ENCODE measurements at regions not wholly inside any gene's neighbourhood (a gene's known extent, or its start where the extent isn't known, plus 50 kb on each side); places are given as distances from the start of the nearest gene placed in this dataset.

GRCh38 chr16:74141015-74141414 lies 155.6 kb upstream of the PSMD7 start:
- CTCF ChIA-PET, result no interaction called here
- POLR2A ChIA-PET, result no interaction called here
- DNase-seq (ENCODE audit: extremely low spot score), result no peak
- TF ChIP-seq FOXK2 (IDR thresholded peaks at IDR 0.05) (no peak), PKNOX1 (IDR thresholded peaks at IDR 0.05) (no peak), ELF4 (IDR thresholded peaks at IDR 0.05) (no peak), CTBP1 (IDR thresholded peaks at IDR 0.05; ENCODE audit: borderline replicate concordance) (no peak), BHLHE40 (IDR thresholded peaks at IDR 0.05; ENCODE audit: borderline replicate concordance) (no peak), ARNT (IDR thresholded peaks at IDR 0.05) (no peak), FOXA1 (IDR thresholded peaks at IDR 0.05) (no peak), LEF1 (IDR thresholded peaks at IDR 0.05; ENCODE audit: borderline replicate concordance) (no peak), TARDBP (IDR thresholded peaks at IDR 0.05) (no peak)

- TF ChIP-seq ELF4 (IDR thresholded peaks at IDR 0.05) (no peak), PKNOX1 (IDR thresholded peaks at IDR 0.05) (no peak), CTBP1 (IDR thresholded peaks at IDR 0.05; ENCODE audit: borderline replicate concordance) (no peak), ARNT (IDR thresholded peaks at IDR 0.05) (no peak), NFRKB (IDR thresholded peaks at IDR 0.05) (no peak), LEF1 (IDR thresholded peaks at IDR 0.05; ENCODE audit: borderline replicate concordance) (no peak), ZNF384 (IDR thresholded peaks at IDR 0.05) (no peak), FOXK2 (IDR thresholded peaks at IDR 0.05) (no peak), BHLHE40 (IDR thresholded peaks at IDR 0.05; ENCODE audit: borderline replicate concordance) (no peak), SUZ12 (IDR thresholded peaks at IDR 0.05) (no peak), FOXA1 (IDR thresholded peaks at IDR 0.05) (no peak)
- ChIA-PET POLR2A (no interaction called here), CTCF (no interaction called here)
- no peak for DNase-seq (ENCODE audit: extremely low spot score)
Observed at GRCh38 chr16:74140557-74140956, 156.1 kb upstream of the PSMD7 start.

GRCh38 chr16:74123826-74124225 lies 172.8 kb upstream of the PSMD7 start:
- ChIA-PET CTCF (no interaction called here), POLR2A (no interaction called here)
- no peak for DNase-seq (ENCODE audit: extremely low spot score)
- TF ChIP-seq LEF1 (IDR thresholded peaks at IDR 0.05; ENCODE audit: borderline replicate concordance), result no peak
- TF ChIP-seq L3MBTL2 (conservative IDR thresholded peaks at IDR 0.05), result no peak
- no peak for TF ChIP-seq PKNOX1 (IDR thresholded peaks at IDR 0.05)
- TF ChIP-seq FOXM1 (IDR thresholded peaks at IDR 0.05; ENCODE audit: borderline replicate concordance), result no peak
- no peak for TF ChIP-seq SP1 (IDR thresholded peaks at IDR 0.05)
- no peak for TF ChIP-seq CTBP1 (IDR thresholded peaks at IDR 0.05; ENCODE audit: borderline replicate concordance)
- TF ChIP-seq NFRKB (IDR thresholded peaks at IDR 0.05), result no peak
- no peak for TF ChIP-seq ZNF384 (IDR thresholded peaks at IDR 0.05)
- TF ChIP-seq FOXK2 (IDR thresholded peaks at IDR 0.05), result no peak
- TF ChIP-seq SUZ12 (IDR thresholded peaks at IDR 0.05), result no peak
- TF ChIP-seq FOXA1 (IDR thresholded peaks at IDR 0.05), result no peak
- no peak for TF ChIP-seq BHLHE40 (IDR thresholded peaks at IDR 0.05; ENCODE audit: borderline replicate concordance)
- TF ChIP-seq HDGF (IDR thresholded peaks at IDR 0.05; ENCODE audit: borderline replicate concordance), result no peak
- TF ChIP-seq ARNT (IDR thresholded peaks at IDR 0.05), result no peak

GRCh38 chr16:74123195-74123594 lies 173.4 kb upstream of the PSMD7 start:
- ChIA-PET POLR2A (no interaction called here), CTCF (no interaction called here)
- no peak for DNase-seq (ENCODE audit: extremely low spot score)
- TF ChIP-seq CTBP1 (IDR thresholded peaks at IDR 0.05; ENCODE audit: borderline replicate concordance) (no peak), FOXA1 (IDR thresholded peaks at IDR 0.05) (no peak), LEF1 (IDR thresholded peaks at IDR 0.05; ENCODE audit: borderline replicate concordance) (no peak), ELF4 (IDR thresholded peaks at IDR 0.05) (no peak), FOXK2 (IDR thresholded peaks at IDR 0.05) (no peak), TARDBP (IDR thresholded peaks at IDR 0.05) (no peak), SP1 (IDR thresholded peaks at IDR 0.05) (no peak), HDGF (IDR thresholded peaks at IDR 0.05; ENCODE audit: borderline replicate concordance) (no peak), SUZ12 (IDR thresholded peaks at IDR 0.05) (no peak), PKNOX1 (IDR thresholded peaks at IDR 0.05) (no peak), ARNT (IDR thresholded peaks at IDR 0.05) (no peak), ZNF384 (IDR thresholded peaks at IDR 0.05) (no peak), NFRKB (IDR thresholded peaks at IDR 0.05) (no peak), BHLHE40 (IDR thresholded peaks at IDR 0.05; ENCODE audit: borderline replicate concordance) (no peak), L3MBTL2 (conservative IDR thresholded peaks at IDR 0.05) (no peak), FOXM1 (IDR thresholded peaks at IDR 0.05; ENCODE audit: borderline replicate concordance) (no peak)

GRCh38 chr16:74117798-74118197 lies 178.8 kb upstream of the PSMD7 start:
- no peak for DNase-seq (ENCODE audit: extremely low spot score)
- POLR2A ChIA-PET, result no interaction called here
- TF ChIP-seq HDGF (IDR thresholded peaks at IDR 0.05; ENCODE audit: borderline replicate concordance), result no peak
- TF ChIP-seq TARDBP (IDR thresholded peaks at IDR 0.05), result no peak
- no peak for TF ChIP-seq ELF4 (IDR thresholded peaks at IDR 0.05)
- no peak for TF ChIP-seq NFRKB (IDR thresholded peaks at IDR 0.05)
- no peak for TF ChIP-seq FOXK2 (IDR thresholded peaks at IDR 0.05)
- no peak for TF ChIP-seq CTBP1 (IDR thresholded peaks at IDR 0.05; ENCODE audit: borderline replicate concordance)
- TF ChIP-seq ZNF384 (IDR thresholded peaks at IDR 0.05), result no peak
- no peak for TF ChIP-seq BHLHE40 (IDR thresholded peaks at IDR 0.05; ENCODE audit: borderline replicate concordance)
- TF ChIP-seq PKNOX1 (IDR thresholded peaks at IDR 0.05), result no peak
- no peak for TF ChIP-seq ARNT (IDR thresholded peaks at IDR 0.05)
- no peak for TF ChIP-seq L3MBTL2 (conservative IDR thresholded peaks at IDR 0.05)
- TF ChIP-seq SP1 (IDR thresholded peaks at IDR 0.05), result no peak
- TF ChIP-seq FOXM1 (IDR thresholded peaks at IDR 0.05; ENCODE audit: borderline replicate concordance), result no peak
- no peak for TF ChIP-seq SUZ12 (IDR thresholded peaks at IDR 0.05)
- TF ChIP-seq FOXA1 (IDR thresholded peaks at IDR 0.05), result no peak
- CTCF ChIA-PET, result interaction anchor here (1.3 kb wide), 1 partner anchor 10 kb away, joined by 3 read pairs; no protein-coding TSS in a partner anchor

All from HEK293T (cell line).